ENCODE measurements at regions not wholly inside any gene's neighbourhood (a gene's known extent, or its start where the extent isn't known, plus 50 kb on each side); places are given as distances from the start of the nearest gene placed in this dataset.

DNA sequence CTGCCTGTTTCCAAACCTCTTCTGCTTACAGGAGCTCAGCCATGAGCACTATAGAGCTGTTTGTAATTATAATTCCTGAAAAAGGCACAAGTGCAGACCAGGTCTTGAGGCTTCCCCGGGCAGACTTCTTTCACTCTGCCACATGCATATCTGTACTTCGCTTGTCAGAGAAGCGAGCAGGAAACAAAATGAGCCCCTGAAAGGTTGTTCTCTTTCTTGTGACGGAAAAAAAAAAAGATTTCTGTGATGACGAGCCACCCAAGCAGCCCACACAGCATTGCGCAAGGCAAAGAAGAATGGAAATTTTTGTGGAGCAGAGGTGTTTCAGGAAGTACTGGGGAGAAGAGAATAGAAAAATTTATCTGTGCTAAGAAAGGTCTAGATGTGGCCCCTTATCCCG lies 54.0 kb upstream of the LINC00305 start:
- ATAC-seq (ENCODE audit: low read depth), result no peak
- no peaks in the 10 kb centered on the region for H3K4me1 ChIP-seq (ENCODE audit: insufficient read depth, poor library complexity, severe bottlenecking)
- TF ChIP-seq, protein P1, sequence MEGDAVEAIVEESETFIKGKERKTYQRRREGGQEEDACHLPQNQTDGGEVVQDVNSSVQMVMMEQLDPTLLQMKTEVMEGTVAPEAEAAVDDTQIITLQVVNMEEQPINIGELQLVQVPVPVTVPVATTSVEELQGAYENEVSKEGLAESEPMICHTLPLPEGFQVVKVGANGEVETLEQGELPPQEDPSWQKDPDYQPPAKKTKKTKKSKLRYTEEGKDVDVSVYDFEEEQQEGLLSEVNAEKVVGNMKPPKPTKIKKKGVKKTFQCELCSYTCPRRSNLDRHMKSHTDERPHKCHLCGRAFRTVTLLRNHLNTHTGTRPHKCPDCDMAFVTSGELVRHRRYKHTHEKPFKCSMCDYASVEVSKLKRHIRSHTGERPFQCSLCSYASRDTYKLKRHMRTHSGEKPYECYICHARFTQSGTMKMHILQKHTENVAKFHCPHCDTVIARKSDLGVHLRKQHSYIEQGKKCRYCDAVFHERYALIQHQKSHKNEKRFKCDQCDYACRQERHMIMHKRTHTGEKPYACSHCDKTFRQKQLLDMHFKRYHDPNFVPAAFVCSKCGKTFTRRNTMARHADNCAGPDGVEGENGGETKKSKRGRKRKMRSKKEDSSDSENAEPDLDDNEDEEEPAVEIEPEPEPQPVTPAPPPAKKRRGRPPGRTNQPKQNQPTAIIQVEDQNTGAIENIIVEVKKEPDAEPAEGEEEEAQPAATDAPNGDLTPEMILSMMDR (IDR thresholded peaks at IDR 0.05; ENCODE audit: poor library complexity, severe bottlenecking), result no peak
- DNase-seq (ENCODE audit: low spot score), result no peak
- no peaks in the 10 kb centered on the region for H3K27me3 ChIP-seq (ENCODE audit: insufficient read depth, poor library complexity, severe bottlenecking)
- no peak overlapping the region for H3K4me3 ChIP-seq (ENCODE audit: severe bottlenecking)
- no peaks in the 10 kb centered on the region for H3K9me3 ChIP-seq (ENCODE audit: severe bottlenecking)
- H3K27ac ChIP-seq (ENCODE audit: poor library complexity, severe bottlenecking), result no peak overlapping the region
- H3K36me3 ChIP-seq (ENCODE audit: low read depth), result no peaks in the 10 kb centered on the region

DNA sequence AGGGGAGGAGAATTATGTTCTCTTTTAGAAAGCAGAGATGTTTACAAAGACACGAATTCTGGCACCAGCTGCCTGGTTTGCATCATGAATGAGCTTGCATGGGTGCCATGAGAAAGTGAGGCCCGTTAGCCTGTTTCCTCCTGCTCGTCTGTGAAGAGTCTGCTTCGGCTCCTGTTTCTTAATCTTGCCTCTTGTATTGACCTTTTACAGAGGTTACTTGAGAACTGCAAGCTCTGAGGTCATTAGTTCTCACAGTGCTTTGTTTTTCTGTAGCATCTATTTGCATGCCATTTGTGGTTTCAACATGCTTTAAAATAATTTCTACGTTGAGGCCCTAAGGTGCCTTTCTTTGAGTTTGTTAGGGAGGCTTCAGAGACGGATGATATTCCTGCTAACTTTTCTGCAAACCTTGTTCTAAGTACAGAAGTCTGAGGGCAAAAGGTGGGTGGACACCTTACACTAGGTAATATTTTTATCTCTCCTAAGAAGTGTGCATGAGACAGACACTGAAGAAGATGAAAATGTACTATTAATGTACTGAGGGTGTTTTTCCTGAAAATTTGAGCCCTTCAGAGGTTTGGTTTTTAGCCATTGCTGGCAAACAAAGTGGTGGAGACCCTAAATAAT lies 53.4 kb upstream of the LINC00305 start:
- DNase-seq (ENCODE audit: low spot score) (no peak), ATAC-seq (ENCODE audit: low read depth) (no peak)
- H3K9me3 ChIP-seq (ENCODE audit: severe bottlenecking), result no peaks in the 10 kb centered on the region
- no peak overlapping the region for H3K4me3 ChIP-seq (ENCODE audit: severe bottlenecking)
- H3K27me3 ChIP-seq (ENCODE audit: insufficient read depth, poor library complexity, severe bottlenecking), result no peaks in the 10 kb centered on the region
- no peaks in the 10 kb centered on the region for H3K4me1 ChIP-seq (ENCODE audit: insufficient read depth, poor library complexity, severe bottlenecking)
- no peak overlapping the region for H3K27ac ChIP-seq (ENCODE audit: poor library complexity, severe bottlenecking)
- H3K36me3 ChIP-seq (ENCODE audit: low read depth), result no peaks in the 10 kb centered on the region
- TF ChIP-seq, protein P1 (IDR thresholded peaks at IDR 0.05; ENCODE audit: poor library complexity, severe bottlenecking), result no peak

DNA sequence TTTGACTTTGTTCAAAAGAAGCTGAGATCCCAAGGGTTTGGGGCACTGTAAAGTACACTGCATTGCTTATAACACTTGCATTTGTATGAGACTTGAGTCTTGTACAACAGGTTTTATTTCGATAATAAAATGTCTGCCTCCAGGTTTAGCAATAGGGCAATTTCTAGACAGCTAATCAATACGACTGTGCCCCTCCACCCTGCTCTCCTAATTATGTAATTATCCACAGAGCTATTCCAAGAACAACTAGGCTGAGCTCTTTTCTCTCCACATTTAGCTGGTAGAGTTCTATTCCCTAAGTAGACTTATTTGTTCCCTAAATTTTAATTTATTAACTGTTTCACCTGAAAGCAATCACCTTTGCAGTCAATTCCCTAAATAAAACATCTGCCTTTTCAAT lies 52.9 kb upstream of the LINC00305 start:
- Histone ChIP-seq H3K36me3 (ENCODE audit: low read depth) (no peaks in the 10 kb centered on the region), H3K4me1 (ENCODE audit: insufficient read depth, poor library complexity, severe bottlenecking) (no peaks in the 10 kb centered on the region), H3K27ac (ENCODE audit: poor library complexity, severe bottlenecking) (no peak overlapping the region), H3K9me3 (ENCODE audit: severe bottlenecking) (no peaks in the 10 kb centered on the region), H3K4me3 (ENCODE audit: severe bottlenecking) (no peak overlapping the region), H3K27me3 (ENCODE audit: insufficient read depth, poor library complexity, severe bottlenecking) (no peaks in the 10 kb centered on the region)
- DNase-seq (ENCODE audit: low spot score) (no peak), ATAC-seq (ENCODE audit: low read depth) (no peak)
- TF ChIP-seq, protein P1 (IDR thresholded peaks at IDR 0.05; ENCODE audit: poor library complexity, severe bottlenecking), result no peak

DNA sequence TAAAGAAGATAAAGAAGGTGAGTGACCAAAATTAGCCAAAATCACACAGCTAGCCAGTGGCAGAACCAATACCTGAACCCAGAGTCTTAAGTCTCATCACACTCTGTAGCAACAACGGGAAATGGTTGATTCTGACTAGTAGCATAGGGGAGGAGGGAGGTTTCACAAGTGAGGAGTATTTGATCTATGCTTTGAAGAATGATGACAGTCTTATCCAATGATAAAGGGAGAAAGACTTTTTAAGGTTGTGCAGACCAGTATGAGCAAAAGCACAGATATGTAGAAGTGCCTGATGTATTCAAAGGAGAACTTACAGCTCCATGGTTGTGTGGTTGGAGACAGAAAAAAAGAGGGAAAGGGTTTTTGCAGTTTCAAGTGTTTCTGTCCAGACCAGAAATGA lies 50.7 kb upstream of the LINC00305 start:
- Histone ChIP-seq H3K27me3 (ENCODE audit: insufficient read depth, poor library complexity, severe bottlenecking) (no peaks in the 10 kb centered on the region), H3K27ac (ENCODE audit: poor library complexity, severe bottlenecking) (no peak overlapping the region)
- ATAC-seq (ENCODE audit: low read depth), result no peak

More for the DNA sequence above, 50.7 kb upstream of the LINC00305 start:
- TF ChIP-seq, protein P1 (IDR thresholded peaks at IDR 0.05; ENCODE audit: poor library complexity, severe bottlenecking), result no peak
- no peaks in the 10 kb centered on the region for H3K36me3 ChIP-seq (ENCODE audit: low read depth)
- no peak for DNase-seq (ENCODE audit: low spot score)
- no peaks in the 10 kb centered on the region for H3K4me1 ChIP-seq (ENCODE audit: insufficient read depth, poor library complexity, severe bottlenecking)
- H3K4me3 ChIP-seq (ENCODE audit: severe bottlenecking), result no peak overlapping the region
- H3K9me3 ChIP-seq (ENCODE audit: severe bottlenecking), result no peaks in the 10 kb centered on the region

Data from RWPE2 (cell line).